ENCODE measurements at regions not wholly inside any gene's neighbourhood (a gene's known extent, or its start where the extent isn't known, plus 50 kb on each side); places are given as distances from the start of the nearest gene placed in this dataset.

DNA sequence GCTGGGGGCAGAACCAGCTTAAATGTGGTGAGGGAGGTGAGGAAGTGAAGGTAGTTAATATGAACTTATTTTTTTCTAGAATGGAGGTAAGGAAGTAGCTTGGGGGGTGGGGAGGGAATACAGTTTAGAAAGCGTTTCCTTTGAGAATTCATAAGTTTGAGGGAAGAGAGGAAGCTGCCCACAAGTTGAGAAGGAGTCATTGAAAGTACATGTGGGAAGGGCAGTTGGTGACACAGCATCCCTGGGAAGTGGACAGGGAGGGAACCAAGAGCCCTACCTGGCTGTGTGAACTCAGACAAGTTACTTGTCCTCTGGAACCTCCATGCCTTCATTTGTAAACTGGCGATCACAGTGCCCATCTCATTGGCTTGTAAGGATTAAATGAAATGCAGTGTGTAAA lies 125.9 kb upstream of the SPON1 start (continued):
- TF ChIP-seq, protein P1, sequence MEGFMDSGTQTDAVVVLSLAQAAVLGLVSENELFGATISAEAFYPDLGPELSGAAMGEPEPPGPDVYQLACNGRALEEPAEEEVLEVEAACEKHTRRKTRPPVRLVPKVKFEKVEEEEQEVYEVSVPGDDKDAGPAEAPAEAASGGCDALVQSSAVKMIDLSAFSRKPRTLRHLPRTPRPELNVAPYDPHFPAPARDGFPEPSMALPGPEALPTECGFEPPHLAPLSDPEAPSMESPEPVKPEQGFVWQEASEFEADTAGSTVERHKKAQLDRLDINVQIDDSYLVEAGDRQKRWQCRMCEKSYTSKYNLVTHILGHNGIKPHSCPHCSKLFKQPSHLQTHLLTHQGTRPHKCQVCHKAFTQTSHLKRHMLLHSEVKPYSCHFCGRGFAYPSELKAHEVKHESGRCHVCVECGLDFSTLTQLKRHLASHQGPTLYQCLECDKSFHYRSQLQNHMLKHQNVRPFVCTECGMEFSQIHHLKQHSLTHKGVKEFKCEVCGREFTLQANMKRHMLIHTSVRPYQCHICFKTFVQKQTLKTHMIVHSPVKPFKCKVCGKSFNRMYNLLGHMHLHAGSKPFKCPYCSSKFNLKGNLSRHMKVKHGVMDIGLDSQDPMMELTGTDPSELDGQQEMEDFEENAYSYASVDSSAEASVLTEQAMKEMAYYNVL (CRISPR knock-in tag; IDR thresholded peaks at IDR 0.05; ENCODE audit: borderline replicate concordance) = no peak
- TF ChIP-seq ZNF44 (CRISPR knock-in tag; IDR thresholded peaks at IDR 0.05) = no peak

DNA sequence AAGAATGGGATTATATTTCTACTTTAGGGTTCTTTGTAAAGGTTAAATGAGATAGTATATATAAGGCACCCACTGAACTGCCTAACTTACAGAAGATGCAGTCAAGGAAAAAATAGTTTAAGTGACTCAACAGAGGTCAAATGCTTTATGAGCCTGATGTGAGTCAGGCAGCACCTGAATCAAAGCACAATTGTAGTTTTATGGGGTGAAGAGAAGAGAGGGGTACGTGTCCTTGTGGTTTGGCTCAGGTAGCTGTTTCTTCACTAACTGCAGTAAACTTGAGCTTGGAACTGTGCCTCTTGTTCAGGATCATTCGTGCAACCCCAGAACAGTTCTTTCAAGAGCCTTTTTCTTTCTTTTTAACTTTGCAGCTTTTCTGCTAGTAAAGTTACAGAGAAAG lies 125.2 kb upstream of the SPON1 start:
- Histone ChIP-seq H3K9me3 (ENCODE audit: low read length) (no peaks in the 10 kb centered on the region), H3K4me2 (ENCODE audit: low read depth, low read length) (no peak overlapping the region), H3K4me1 (ENCODE audit: insufficient read depth, low read length) (no peaks in the 10 kb centered on the region), H3K9ac (ENCODE audit: insufficient read depth, low read depth, low read length) (no peak overlapping the region), H3K27me3 (ENCODE audit: control insufficient read depth in 1 of 2, insufficient read depth in 2 of 2, low read length in 2 of 2) (no peaks in the 10 kb centered on the region), H2AFZ (ENCODE audit: low read length) (no peak overlapping the region), H3K36me3 (replicated peaks in 1 of 2; ENCODE audit: control insufficient read depth in 1 of 2, insufficient read depth in 2 of 2, low read length in 2 of 2) (no peaks in the 10 kb centered on the region), H3K4me3 (replicated peaks in 1 of 3; ENCODE audit: insufficient read depth in 1 of 3, low read depth in 2 of 3, low read length in 3 of 3) (no peak overlapping the region), H3K27ac (ENCODE audit: extremely low read length, insufficient read depth, low read length) (no peak overlapping the region), H3K79me2 (ENCODE audit: insufficient read depth, low read length) (no peaks in the 10 kb centered on the region), H4K20me1 (ENCODE audit: insufficient read depth, low read length) (no peaks in the 10 kb centered on the region)
- DNase-seq (ENCODE audit: low spot score) = no peak
- in situ Hi-C loops (cut with HindIII; ENCODE audit: extremely low pct_ligation_motif_present, low pct_unique_long_range_greater_than_20kb) (no loop called here), intact Hi-C loops (cut with micrococcal nuclease; ENCODE audit: unreplicated experiment) (no loop called here)
- TF ChIP-seq NFIB (CRISPR knock-in tag; IDR thresholded peaks at IDR 0.05; ENCODE audit: borderline replicate concordance) = no peak
- TF ChIP-seq ZNF772 (CRISPR knock-in tag; IDR thresholded peaks at IDR 0.05) = no peak
- no peak for TF ChIP-seq MAF1 (CRISPR knock-in tag; IDR thresholded peaks at IDR 0.05; ENCODE audit: borderline replicate concordance)
- no peak for TF ChIP-seq ZNF451 (CRISPR knock-in tag; IDR thresholded peaks at IDR 0.05)
- TF ChIP-seq ZNF776 (CRISPR knock-in tag; IDR thresholded peaks at IDR 0.05) = no peak
- TF ChIP-seq ZNF333 (CRISPR knock-in tag; IDR thresholded peaks at IDR 0.05; ENCODE audit: borderline replicate concordance) = no peak
- no peak for TF ChIP-seq TBP (CRISPR knock-in tag; IDR thresholded peaks at IDR 0.05)
- TF ChIP-seq HNF4A (CRISPR knock-in tag; IDR thresholded peaks at IDR 0.05) = no peak
- TF ChIP-seq, protein P2, sequence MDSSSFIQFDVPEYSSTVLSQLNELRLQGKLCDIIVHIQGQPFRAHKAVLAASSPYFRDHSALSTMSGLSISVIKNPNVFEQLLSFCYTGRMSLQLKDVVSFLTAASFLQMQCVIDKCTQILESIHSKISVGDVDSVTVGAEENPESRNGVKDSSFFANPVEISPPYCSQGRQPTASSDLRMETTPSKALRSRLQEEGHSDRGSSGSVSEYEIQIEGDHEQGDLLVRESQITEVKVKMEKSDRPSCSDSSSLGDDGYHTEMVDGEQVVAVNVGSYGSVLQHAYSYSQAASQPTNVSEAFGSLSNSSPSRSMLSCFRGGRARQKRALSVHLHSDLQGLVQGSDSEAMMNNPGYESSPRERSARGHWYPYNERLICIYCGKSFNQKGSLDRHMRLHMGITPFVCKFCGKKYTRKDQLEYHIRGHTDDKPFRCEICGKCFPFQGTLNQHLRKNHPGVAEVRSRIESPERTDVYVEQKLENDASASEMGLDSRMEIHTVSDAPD (CRISPR knock-in tag; IDR thresholded peaks at IDR 0.05) = no peak
- no peak for TF ChIP-seq IRX3 (CRISPR knock-in tag; IDR thresholded peaks at IDR 0.05; ENCODE audit: borderline replicate concordance, low read depth)
- no peak for TF ChIP-seq POLR2A (IDR thresholded peaks at IDR 0.05; ENCODE audit: insufficient read depth in 1 of 2, low read depth in 2 of 2, low read length in 2 of 2)
- ChIA-PET CTCF (ENCODE audit: low intra/inter-chr PET ratio, low total read pairs) (no interaction called here), POLR2A (no interaction called here)
- no peak for FAIRE-seq
- WGBS (ENCODE audit: low lambda C conversion rate) = 0% methylated on average over 2 of the region's 2 CpGs
- BruUV-seq (replicated peaks) = no TSS peak
- no peak for ATAC-seq
